ENCODE measurements at regions not wholly inside any gene's neighbourhood (a gene's known extent, or its start where the extent isn't known, plus 50 kb on each side); places are given as distances from the start of the nearest gene placed in this dataset.

- no peaks in the 10 kb centered on the region for H3K36me3 ChIP-seq
- no peaks in the 10 kb centered on the region for H3K4me1 ChIP-seq
- WGBS, 5 donors = 68 to 80% (median 77%) methylated on average over 7 of the region's 7 CpGs
- no peak for DNase-seq
- TF ChIP-seq POLR2A (IDR thresholded peaks at IDR 0.05) = no peak
- no peak for TF ChIP-seq CTCF (IDR thresholded peaks at IDR 0.05)
- no peak for TF ChIP-seq POLR2AphosphoS5 (IDR thresholded peaks at IDR 0.05)
- TF ChIP-seq EP300 (IDR thresholded peaks at IDR 0.05) = no peak
- intact Hi-C loops (cut with DNase I; ENCODE audit: low total_unique reads) = no loop called here
- H3K9me3 ChIP-seq = no peaks in the 10 kb centered on the region
- H3K27me3 ChIP-seq = peaks cover 0 to 37% (median 0%) of the 10 kb centered on the region in 3 donors
- H3K4me3 ChIP-seq = no peak overlapping the region
- no peak overlapping the region for H3K27ac ChIP-seq
These were observed 311.4 kb downstream of the CDH26 start for GRCh38 chr20:60269573-60270162.

GRCh38 chr20:60270341-60270740 is 312.1 kb downstream of the CDH26 start:
- WGBS, 5 donors = 85 to 93% (median 89%) methylated on average over 4 of the region's 4 CpGs
- H3K9me3 ChIP-seq = no peaks in the 10 kb centered on the region
- no peaks in the 10 kb centered on the region for H3K4me1 ChIP-seq
- no peak for DNase-seq
- H3K27me3 ChIP-seq = peaks cover 0 to 32% (median 0%) of the 10 kb centered on the region in 3 donors
- H3K27ac ChIP-seq = no peak overlapping the region
- no peak overlapping the region for H3K4me3 ChIP-seq
- intact Hi-C loops (cut with DNase I; ENCODE audit: low total_unique reads) = no loop called here
- TF ChIP-seq POLR2A (IDR thresholded peaks at IDR 0.05) (no peak), EP300 (IDR thresholded peaks at IDR 0.05) (no peak), CTCF (IDR thresholded peaks at IDR 0.05) (no peak)
- no peaks in the 10 kb centered on the region for H3K36me3 ChIP-seq

- H3K9me3 ChIP-seq = no peaks in the 10 kb centered on the region
- no peak for DNase-seq
- H3K4me3 ChIP-seq = no peak overlapping the region
- intact Hi-C loops (cut with DNase I; ENCODE audit: low total_unique reads) = no loop called here
- no peak overlapping the region for H3K27ac ChIP-seq
- peaks cover 0 to 25% (median 0%) of the 10 kb centered on the region in 3 donors for H3K27me3 ChIP-seq
- 28 to 42% (median 35%) methylated on average over 2 of the region's 2 CpGs for WGBS, 5 donors
- no peaks in the 10 kb centered on the region for H3K4me1 ChIP-seq
- H3K36me3 ChIP-seq = no peaks in the 10 kb centered on the region
- TF ChIP-seq POLR2A (IDR thresholded peaks at IDR 0.05) (no peak), EP300 (IDR thresholded peaks at IDR 0.05) (no peak), POLR2AphosphoS5 (IDR thresholded peaks at IDR 0.05) (no peak), CTCF (IDR thresholded peaks at IDR 0.05) (no peak)
These were observed 313.4 kb downstream of the CDH26 start for GRCh38 chr20:60271597-60271996.

- intact Hi-C loops (cut with DNase I; ENCODE audit: low total_unique reads) = no loop called here
- peak in 1 of 2 donors; percentile 14 for DNase-seq
- Histone ChIP-seq H3K4me1 (no peaks in the 10 kb centered on the region), H3K9me3 (no peaks in the 10 kb centered on the region), H3K27ac (no peak overlapping the region), H3K36me3 (no peaks in the 10 kb centered on the region), H3K27me3 (peaks cover 0 to 27% (median 0%) of the 10 kb centered on the region in 3 donors), H3K4me3 (no peak overlapping the region)
- WGBS, 5 donors = 24 to 51% (median 36%) methylated on average over 6 of the region's 6 CpGs
- TF ChIP-seq CTCF (IDR thresholded peaks at IDR 0.05) = no peak
- no peak for TF ChIP-seq EP300 (IDR thresholded peaks at IDR 0.05)
- no peak for TF ChIP-seq POLR2AphosphoS5 (IDR thresholded peaks at IDR 0.05)
- no peak for TF ChIP-seq POLR2A (IDR thresholded peaks at IDR 0.05)
These were observed 314.6 kb downstream of the CDH26 start for GRCh38 chr20:60272790-60273189.

Measured in stomach (tissue), 8 donors.